T-helper 2 cell treated with Interferon-gamma antibody and Interleukin-4, amounts not matched to agents 5 μg/mL and 100 μg/mL, for 36 hours (primary cell): ENCODE measurements at regions not wholly inside any gene's neighbourhood (a gene's known extent, or its start where the extent isn't known, plus 50 kb on each side); places are given as distances from the start of the nearest gene placed in this dataset.

ENCODE experiments used
- DNase-seq: peaks from one replicate; pipeline ENCODE4 v3.0.0; 2021; ENCODE audit warnings: low spot score
- H3K27ac Mint-ChIP-seq: one replicate; pipeline ENCODE4 v1.8.0; 2021; ENCODE audit warnings: mild to moderate bottlenecking, mixed read lengths
- H3K27me3 Mint-ChIP-seq: one replicate; pipeline ENCODE4 v1.8.0; 2021; ENCODE audit warnings: low read depth, mixed read lengths
- H3K36me3 Mint-ChIP-seq: one replicate; pipeline ENCODE4 v1.8.0; 2021; ENCODE audit warnings: low read depth, mixed read lengths
- H3K4me1 Mint-ChIP-seq: one replicate; pipeline ENCODE4 v1.8.0; 2021; ENCODE audit warnings: low read depth, mixed read lengths
- H3K4me3 Mint-ChIP-seq: one replicate; pipeline ENCODE4 v1.8.0; 2022; ENCODE audit warnings: mild to moderate bottlenecking, moderate library complexity, mixed read lengths
- H3K9me3 Mint-ChIP-seq: one replicate; pipeline ENCODE4 v1.8.0; 2021; ENCODE audit warnings: mixed read lengths

- peaks cover 1% of the 10 kb centered on the region for H3K36me3 Mint-ChIP-seq
- H3K4me3 Mint-ChIP-seq, result no peak overlapping the region
- peaks cover 5% of the 10 kb centered on the region for H3K9me3 Mint-ChIP-seq
- DNase-seq, result no peak
- peaks cover 17% of the 10 kb centered on the region for H3K4me1 Mint-ChIP-seq
- H3K27me3 Mint-ChIP-seq, result peaks cover 3% of the 10 kb centered on the region
- H3K27ac Mint-ChIP-seq, result no peak overlapping the region
Measured at GRCh38 chr5:143678148-143678905, 133.6 kb upstream of the HMHB1 start.

- Mint-ChIP-seq H3K27me3 (peaks cover 3% of the 10 kb centered on the region), H3K27ac (no peak overlapping the region), H3K36me3 (peaks cover 1% of the 10 kb centered on the region), H3K4me1 (peaks cover 17% of the 10 kb centered on the region), H3K4me3 (no peak overlapping the region), H3K9me3 (peaks cover 5% of the 10 kb centered on the region)
- no peak for DNase-seq
Measured at GRCh38 chr5:143677403-143677802, 134.6 kb upstream of the HMHB1 start.

GRCh38 chr5:143676802-143677201, 135.2 kb upstream of the HMHB1 start:
- peaks cover 1% of the 10 kb centered on the region for H3K36me3 Mint-ChIP-seq
- H3K27me3 Mint-ChIP-seq, result peaks cover 3% of the 10 kb centered on the region
- DNase-seq, result no peak
- no peak overlapping the region for H3K27ac Mint-ChIP-seq
- H3K4me3 Mint-ChIP-seq, result no peak overlapping the region
- peaks cover 17% of the 10 kb centered on the region for H3K4me1 Mint-ChIP-seq
- H3K9me3 Mint-ChIP-seq, result peaks cover 5% of the 10 kb centered on the region

- no peak for DNase-seq
- Mint-ChIP-seq H3K4me3 (no peak overlapping the region), H3K4me1 (peaks cover 11% of the 10 kb centered on the region), H3K27me3 (peaks cover 3% of the 10 kb centered on the region), H3K9me3 (peaks cover 14% of the 10 kb centered on the region), H3K36me3 (peaks cover 1% of the 10 kb centered on the region), H3K27ac (no peak overlapping the region)
Measured at GRCh38 chr5:143674469-143674786, 137.5 kb upstream of the HMHB1 start.

GRCh38 chr5:143673676-143674468, 138.1 kb upstream of the HMHB1 start:
- Mint-ChIP-seq H3K4me3 (no peak overlapping the region), H3K4me1 (peaks cover 7% of the 10 kb centered on the region), H3K27me3 (peaks cover 3% of the 10 kb centered on the region), H3K9me3 (peaks cover 17% of the 10 kb centered on the region), H3K36me3 (peaks cover 1% of the 10 kb centered on the region), H3K27ac (no peak overlapping the region)
- DNase-seq, result no peak

GRCh38 chr5:143672806-143673205, 139.2 kb upstream of the HMHB1 start:
- no peaks in the 10 kb centered on the region for H3K4me1 Mint-ChIP-seq
- H3K4me3 Mint-ChIP-seq, result no peak overlapping the region
- no peak overlapping the region for H3K27ac Mint-ChIP-seq
- no peaks in the 10 kb centered on the region for H3K36me3 Mint-ChIP-seq
- peaks cover 17% of the 10 kb centered on the region for H3K9me3 Mint-ChIP-seq
- no peak for DNase-seq
- H3K27me3 Mint-ChIP-seq, result peaks cover 3% of the 10 kb centered on the region

GRCh38 chr5:143671674-143672569, 140.0 kb upstream of the HMHB1 start:
- Mint-ChIP-seq H3K36me3 (no peaks in the 10 kb centered on the region), H3K4me3 (no peak overlapping the region)

GRCh38 chr5:143671021-143671420, 140.9 kb upstream of the HMHB1 start:
- Mint-ChIP-seq H3K27ac (no peak overlapping the region), H3K4me1 (no peaks in the 10 kb centered on the region), H3K27me3 (peaks cover 3% of the 10 kb centered on the region), H3K4me3 (no peak overlapping the region), H3K9me3 (peaks cover 17% of the 10 kb centered on the region), H3K36me3 (no peaks in the 10 kb centered on the region)
- DNase-seq, result no peak

More at GRCh38 chr5:143671674-143672569, 140.0 kb upstream of the HMHB1 start:
- H3K4me1 Mint-ChIP-seq, result no peaks in the 10 kb centered on the region
- no peak for DNase-seq
- H3K27ac Mint-ChIP-seq, result no peak overlapping the region
- peaks cover 3% of the 10 kb centered on the region for H3K27me3 Mint-ChIP-seq
- H3K9me3 Mint-ChIP-seq, result peaks cover 17% of the 10 kb centered on the region

- peaks cover 16% of the 10 kb centered on the region for H3K9me3 Mint-ChIP-seq
- no peaks in the 10 kb centered on the region for H3K36me3 Mint-ChIP-seq
- H3K27ac Mint-ChIP-seq, result no peak overlapping the region
- peaks cover 4% of the 10 kb centered on the region for H3K27me3 Mint-ChIP-seq
- no peak overlapping the region for H3K4me3 Mint-ChIP-seq
- H3K4me1 Mint-ChIP-seq, result no peaks in the 10 kb centered on the region
- no peak for DNase-seq
Measured at GRCh38 chr5:143665866-143666265, 146.1 kb upstream of the HMHB1 start.

- H3K4me1 Mint-ChIP-seq, result no peaks in the 10 kb centered on the region
- no peaks in the 10 kb centered on the region for H3K36me3 Mint-ChIP-seq
- H3K4me3 Mint-ChIP-seq, result no peak overlapping the region
- H3K27me3 Mint-ChIP-seq, result peaks cover 6% of the 10 kb centered on the region
- DNase-seq, result no peak
- peaks cover 6% of the 10 kb centered on the region for H3K9me3 Mint-ChIP-seq
- H3K27ac Mint-ChIP-seq, result no peak overlapping the region
Measured at GRCh38 chr5:143664623-143665022, 147.3 kb upstream of the HMHB1 start.

GRCh38 chr5:143663872-143664271, 148.1 kb upstream of the HMHB1 start:
- no peak overlapping the region for H3K4me3 Mint-ChIP-seq
- H3K27ac Mint-ChIP-seq, result no peak overlapping the region
- no peaks in the 10 kb centered on the region for H3K9me3 Mint-ChIP-seq
- H3K4me1 Mint-ChIP-seq, result no peaks in the 10 kb centered on the region
- DNase-seq, result no peak
- H3K27me3 Mint-ChIP-seq, result peaks cover 8% of the 10 kb centered on the region
- H3K36me3 Mint-ChIP-seq, result no peaks in the 10 kb centered on the region

- DNase-seq, result no peak
- H3K4me3 Mint-ChIP-seq, result no peak overlapping the region
- peaks cover 8% of the 10 kb centered on the region for H3K27me3 Mint-ChIP-seq
- H3K27ac Mint-ChIP-seq, result no peak overlapping the region
- H3K9me3 Mint-ChIP-seq, result no peaks in the 10 kb centered on the region
- H3K4me1 Mint-ChIP-seq, result no peaks in the 10 kb centered on the region
- no peaks in the 10 kb centered on the region for H3K36me3 Mint-ChIP-seq
Measured at GRCh38 chr5:143662020-143662419, 149.9 kb upstream of the HMHB1 start.

- Mint-ChIP-seq H3K4me1 (no peaks in the 10 kb centered on the region), H3K4me3 (no peak overlapping the region), H3K9me3 (no peaks in the 10 kb centered on the region), H3K27me3 (peaks cover 8% of the 10 kb centered on the region), H3K27ac (no peak overlapping the region), H3K36me3 (no peaks in the 10 kb centered on the region)
- no peak for DNase-seq
Measured at GRCh38 chr5:143660625-143661024, 151.3 kb upstream of the HMHB1 start.
